ENCODE measurements at regions not wholly inside any gene's neighbourhood (a gene's known extent, or its start where the extent isn't known, plus 50 kb on each side); places are given as distances from the start of the nearest gene placed in this dataset.

- Histone ChIP-seq H3K9me3 (no peaks in the 10 kb centered on the region), H3K4me3 (ENCODE audit: low read depth in 1 of 2, low read length in 1 of 2) (no peak overlapping the region), H3K27ac (no peak overlapping the region), H3K27me3 (no peaks in the 10 kb centered on the region), H3K36me3 (no peaks in the 10 kb centered on the region), H3K4me1 (ENCODE audit: control insufficient read depth in 1 of 2, insufficient read depth in 1 of 2, low read depth in 1 of 2, low read length in 1 of 2) (no peaks in the 10 kb centered on the region)
- no peak for TF ChIP-seq CTCF (IDR thresholded peaks at IDR 0.05)
These were observed 66.9 kb downstream of the FOXB1 start for GRCh38 chr15:60070838-60071493.

- Histone ChIP-seq H3K9me3 (no peaks in the 10 kb centered on the region), H3K4me3 (ENCODE audit: low read depth in 1 of 2, low read length in 1 of 2) (no peak overlapping the region), H3K4me1 (ENCODE audit: control insufficient read depth in 1 of 2, insufficient read depth in 1 of 2, low read depth in 1 of 2, low read length in 1 of 2) (no peaks in the 10 kb centered on the region), H3K36me3 (no peaks in the 10 kb centered on the region), H3K27me3 (no peaks in the 10 kb centered on the region), H3K27ac (no peak overlapping the region)
- TF ChIP-seq CTCF (IDR thresholded peaks at IDR 0.05): no peak
These were observed 68.8 kb downstream of the FOXB1 start for GRCh38 chr15:60072826-60073465.

DNA sequence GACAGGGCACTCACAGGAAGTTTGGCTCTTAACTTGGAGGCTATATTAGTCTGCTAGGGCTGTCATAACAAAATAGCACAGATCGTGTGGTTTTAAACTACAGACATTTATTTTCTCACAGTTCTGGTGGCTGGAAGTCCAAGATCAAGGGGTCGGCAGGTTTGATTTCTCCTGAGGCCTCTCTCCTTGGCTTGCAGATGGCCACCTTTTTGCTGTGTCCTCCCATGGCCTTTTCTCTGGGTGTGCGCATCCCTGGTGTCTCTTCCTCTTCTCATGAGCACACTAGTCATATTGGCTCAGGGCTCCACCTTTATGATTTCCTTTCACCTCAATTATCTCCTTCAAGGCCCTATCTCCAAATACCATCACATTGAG lies 69.3 kb downstream of the FOXB1 start:
- Histone ChIP-seq H3K4me1 (ENCODE audit: control insufficient read depth in 1 of 2, insufficient read depth in 1 of 2, low read depth in 1 of 2, low read length in 1 of 2) (no peaks in the 10 kb centered on the region), H3K27me3 (no peaks in the 10 kb centered on the region), H3K36me3 (no peaks in the 10 kb centered on the region), H3K9me3 (no peaks in the 10 kb centered on the region), H3K4me3 (ENCODE audit: low read depth in 1 of 2, low read length in 1 of 2) (no peak overlapping the region), H3K27ac (no peak overlapping the region)
- TF ChIP-seq CTCF (IDR thresholded peaks at IDR 0.05): no peak

GRCh38 chr15:60074181-60074885 lies 70.2 kb downstream of the FOXB1 start:
- no peaks in the 10 kb centered on the region for H3K36me3 ChIP-seq
- no peaks in the 10 kb centered on the region for H3K4me1 ChIP-seq (ENCODE audit: control insufficient read depth in 1 of 2, insufficient read depth in 1 of 2, low read depth in 1 of 2, low read length in 1 of 2)
- no peak overlapping the region for H3K4me3 ChIP-seq (ENCODE audit: low read depth in 1 of 2, low read length in 1 of 2)
- no peaks in the 10 kb centered on the region for H3K9me3 ChIP-seq
- H3K27me3 ChIP-seq: no peaks in the 10 kb centered on the region
- TF ChIP-seq CTCF (IDR thresholded peaks at IDR 0.05): no peak
- H3K27ac ChIP-seq: no peak overlapping the region

DNA sequence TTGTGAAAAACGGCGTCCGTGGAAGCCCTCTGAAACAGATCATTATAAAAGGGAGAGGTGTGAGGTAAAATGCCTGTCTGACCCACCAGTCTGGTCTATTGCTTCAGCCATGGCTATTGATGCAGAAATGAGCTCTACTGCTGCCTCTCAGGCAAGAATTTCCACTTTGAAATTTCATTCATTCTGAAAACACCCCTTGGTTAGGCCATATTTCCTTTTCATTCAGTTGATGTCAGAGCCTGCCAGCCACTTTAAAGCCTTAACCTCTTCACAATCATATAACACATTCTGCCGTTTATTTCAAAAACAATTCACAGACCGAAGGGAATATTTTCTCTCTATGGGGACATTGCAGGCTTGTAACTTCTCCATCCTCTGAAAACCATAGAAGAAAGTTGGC lies 71.9 kb downstream of the FOXB1 start:
- Histone ChIP-seq H3K36me3 (no peaks in the 10 kb centered on the region), H3K9me3 (no peaks in the 10 kb centered on the region), H3K27ac (no peak overlapping the region), H3K27me3 (no peaks in the 10 kb centered on the region), H3K4me1 (ENCODE audit: control insufficient read depth in 1 of 2, insufficient read depth in 1 of 2, low read depth in 1 of 2, low read length in 1 of 2) (no peaks in the 10 kb centered on the region), H3K4me3 (ENCODE audit: low read depth in 1 of 2, low read length in 1 of 2) (no peak overlapping the region)
- TF ChIP-seq CTCF (IDR thresholded peaks at IDR 0.05): no peak
